Eye (tissue), 1 donor: ENCODE measurements at regions not wholly inside any gene's neighbourhood (a gene's known extent, or its start where the extent isn't known, plus 50 kb on each side); places are given as distances from the start of the nearest gene placed in this dataset.

Experiments used
- DNase-seq: peaks from one replicate; pipeline ENCODE4 v3.0.0-alpha.2; 2015

GRCh38 chr15:47950447-47950846 lies 170.3 kb upstream of the SLC24A5 start:
- no peak for DNase-seq

- DNase-seq, result no peak
These were observed 169.0 kb upstream of the SLC24A5 start for GRCh38 chr15:47951781-47952180.

- DNase-seq, result no peak
These were observed 166.6 kb upstream of the SLC24A5 start for GRCh38 chr15:47954196-47954595.

- no peak for DNase-seq
These were observed 165.8 kb upstream of the SLC24A5 start for GRCh38 chr15:47955021-47955420.

GRCh38 chr15:47959617-47960413 lies 161.0 kb upstream of the SLC24A5 start:
- no peak for DNase-seq

GRCh38 chr15:47961401-47962090 lies 159.2 kb upstream of the SLC24A5 start:
- no peak for DNase-seq

GRCh38 chr15:47963265-47963664 lies 157.5 kb upstream of the SLC24A5 start:
- DNase-seq, result no peak

GRCh38 chr15:47964229-47964628 lies 156.6 kb upstream of the SLC24A5 start:
- no peak for DNase-seq

- no peak for DNase-seq
These were observed 155.5 kb upstream of the SLC24A5 start for GRCh38 chr15:47965297-47965696.

- DNase-seq, result no peak
These were observed 152.2 kb upstream of the SLC24A5 start for GRCh38 chr15:47968593-47968992.

GRCh38 chr15:47971637-47972036 lies 149.2 kb upstream of the SLC24A5 start:
- DNase-seq, result no peak

- DNase-seq, result no peak
These were observed 148.1 kb upstream of the SLC24A5 start for GRCh38 chr15:47972738-47973137.

- no peak for DNase-seq
These were observed 146.1 kb upstream of the SLC24A5 start for GRCh38 chr15:47974724-47975123.

- peak; percentile 63 for DNase-seq
These were observed 145.4 kb upstream of the SLC24A5 start for GRCh38 chr15:47975427-47975826.

GRCh38 chr15:47983533-47983932 lies 137.3 kb upstream of the SLC24A5 start:
- no peak for DNase-seq

- no peak for DNase-seq
These were observed 135.2 kb upstream of the SLC24A5 start for GRCh38 chr15:47985568-47985967.

- no peak for DNase-seq
These were observed 133.3 kb upstream of the SLC24A5 start for GRCh38 chr15:47987461-47987860.

GRCh38 chr15:47987908-47988532 lies 132.8 kb upstream of the SLC24A5 start:
- peak; percentile 89 for DNase-seq

- no peak for DNase-seq
These were observed 132.2 kb upstream of the SLC24A5 start for GRCh38 chr15:47988564-47988963.

- no peak for DNase-seq
These were observed 130.0 kb upstream of the SLC24A5 start for GRCh38 chr15:47990821-47991220.

GRCh38 chr15:47991357-47991756 lies 129.4 kb upstream of the SLC24A5 start:
- DNase-seq, result no peak

- DNase-seq, result no peak
These were observed 127.7 kb upstream of the SLC24A5 start for GRCh38 chr15:47993051-47993450.

- DNase-seq, result no peak
These were observed 123.4 kb upstream of the SLC24A5 start for GRCh38 chr15:47997195-47998080.
